ENCODE measurements at regions not wholly inside any gene's neighbourhood (a gene's known extent, or its start where the extent isn't known, plus 50 kb on each side); places are given as distances from the start of the nearest gene placed in this dataset.

DNA sequence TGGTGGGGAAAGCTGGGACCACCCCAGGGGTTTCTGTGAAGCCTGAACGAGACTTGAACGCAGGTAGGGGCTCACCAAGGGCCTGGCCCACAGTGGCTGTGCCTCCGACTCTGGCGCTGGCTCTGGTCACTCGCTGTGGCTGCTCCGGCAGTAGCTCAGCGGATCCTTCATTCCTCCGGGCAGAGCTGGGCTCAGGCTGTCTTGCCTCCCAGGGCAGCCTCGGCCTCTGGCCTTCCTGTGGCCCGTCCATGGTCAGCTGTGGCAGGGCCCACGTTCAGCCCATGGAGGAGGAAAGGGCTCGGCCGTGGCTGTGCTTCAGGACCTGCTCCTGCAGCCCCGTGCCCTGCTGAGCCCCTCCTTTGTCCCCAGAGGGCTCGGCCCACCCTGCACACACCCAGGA, 162.9 kb upstream of the C1orf174 start:
- WGBS, 2 experiments (ENCODE audit: extremely low coverage in 2 of 2, insufficient read length in 1 of 2), result 39% methylated on average over 6 of the region's 15 CpGs; no CpG with 5 or more reads in 1 of the 2 experiments
- no TSS peak for BruUV-seq (replicated peaks)
- dilution Hi-C loops (cut with HindIII; ENCODE audit: low sequenced_read_pairs, unreplicated experiment) (no loop called here), intact Hi-C loops (cut with micrococcal nuclease) (no loop called here), in situ Hi-C loops (cut with MboI; ENCODE audit: low sequenced_read_pairs) (no loop called here)
- H3K79me1 ChIP-seq (ENCODE audit: low read depth in 1 of 2, low read length in 2 of 2), result no peaks in the 10 kb centered on the region
- no peak overlapping the region for H2BK120ac ChIP-seq (ENCODE audit: low read depth, low read length)
- DNase-seq (no peak), ATAC-seq (ENCODE audit: low read depth) (no peak)
- H3K4ac ChIP-seq (ENCODE audit: low read depth, low read length), result no peak overlapping the region
- H3K27me3 ChIP-seq (ENCODE audit: control insufficient read depth, insufficient read depth, low read length), result no peaks in the 10 kb centered on the region
- H2AK9ac ChIP-seq (replicated peaks; ENCODE audit: low read depth, low read length, poor library complexity), result no peak overlapping the region
- TF ChIP-seq RCOR1 (IDR thresholded peaks at IDR 0.05; ENCODE audit: insufficient replicate concordance, low read length), result no peak
- TF ChIP-seq CHD1 (IDR thresholded peaks at IDR 0.05; ENCODE audit: low read depth, low read length), result no peak
- no peak for TF ChIP-seq MXI1 (IDR thresholded peaks at IDR 0.05; ENCODE audit: borderline replicate concordance, low read depth, low read length)
- TF ChIP-seq RAD21 (IDR thresholded peaks at IDR 0.05; ENCODE audit: low read length), result no peak
- TF ChIP-seq, protein P1, sequence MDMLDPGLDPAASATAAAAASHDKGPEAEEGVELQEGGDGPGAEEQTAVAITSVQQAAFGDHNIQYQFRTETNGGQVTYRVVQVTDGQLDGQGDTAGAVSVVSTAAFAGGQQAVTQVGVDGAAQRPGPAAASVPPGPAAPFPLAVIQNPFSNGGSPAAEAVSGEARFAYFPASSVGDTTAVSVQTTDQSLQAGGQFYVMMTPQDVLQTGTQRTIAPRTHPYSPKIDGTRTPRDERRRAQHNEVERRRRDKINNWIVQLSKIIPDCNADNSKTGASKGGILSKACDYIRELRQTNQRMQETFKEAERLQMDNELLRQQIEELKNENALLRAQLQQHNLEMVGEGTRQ (IDR thresholded peaks at IDR 0.05; ENCODE audit: low read depth, low read length), result no peak
- no peak for TF ChIP-seq RFX5 (IDR thresholded peaks at IDR 0.05; ENCODE audit: low read depth, low read length)
- TF ChIP-seq BHLHE40 (IDR thresholded peaks at IDR 0.05; ENCODE audit: low read depth, low read length), result no peak
- no peak for TF ChIP-seq CEBPB (IDR thresholded peaks at IDR 0.05; ENCODE audit: low read depth, low read length)
- TF ChIP-seq NFE2L2 (IDR thresholded peaks at IDR 0.05; ENCODE audit: low read depth, low read length), result no peak
- TF ChIP-seq, protein P2, sequence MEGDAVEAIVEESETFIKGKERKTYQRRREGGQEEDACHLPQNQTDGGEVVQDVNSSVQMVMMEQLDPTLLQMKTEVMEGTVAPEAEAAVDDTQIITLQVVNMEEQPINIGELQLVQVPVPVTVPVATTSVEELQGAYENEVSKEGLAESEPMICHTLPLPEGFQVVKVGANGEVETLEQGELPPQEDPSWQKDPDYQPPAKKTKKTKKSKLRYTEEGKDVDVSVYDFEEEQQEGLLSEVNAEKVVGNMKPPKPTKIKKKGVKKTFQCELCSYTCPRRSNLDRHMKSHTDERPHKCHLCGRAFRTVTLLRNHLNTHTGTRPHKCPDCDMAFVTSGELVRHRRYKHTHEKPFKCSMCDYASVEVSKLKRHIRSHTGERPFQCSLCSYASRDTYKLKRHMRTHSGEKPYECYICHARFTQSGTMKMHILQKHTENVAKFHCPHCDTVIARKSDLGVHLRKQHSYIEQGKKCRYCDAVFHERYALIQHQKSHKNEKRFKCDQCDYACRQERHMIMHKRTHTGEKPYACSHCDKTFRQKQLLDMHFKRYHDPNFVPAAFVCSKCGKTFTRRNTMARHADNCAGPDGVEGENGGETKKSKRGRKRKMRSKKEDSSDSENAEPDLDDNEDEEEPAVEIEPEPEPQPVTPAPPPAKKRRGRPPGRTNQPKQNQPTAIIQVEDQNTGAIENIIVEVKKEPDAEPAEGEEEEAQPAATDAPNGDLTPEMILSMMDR (conservative IDR thresholded peaks at IDR 0.05; ENCODE audit: low read depth, low read length), result no peak
- no peak for TF ChIP-seq SMC3 (IDR thresholded peaks at IDR 0.05; ENCODE audit: low read depth, low read length)
- no peak for TF ChIP-seq MAFK (IDR thresholded peaks at IDR 0.05; ENCODE audit: low read depth, low read length)
- TF ChIP-seq MAZ (IDR thresholded peaks at IDR 0.05; ENCODE audit: borderline replicate concordance, low read depth, low read length), result no peak
- TF ChIP-seq POLR2A (IDR thresholded peaks at IDR 0.05; ENCODE audit: low read depth, low read length), result no peak
- no peak for TF ChIP-seq FOS (IDR thresholded peaks at IDR 0.05; ENCODE audit: low read depth, low read length)
- no peak overlapping the region for H3K18ac ChIP-seq (ENCODE audit: low read depth, low read length)
- no peaks in the 10 kb centered on the region for H4K20me1 ChIP-seq (ENCODE audit: insufficient read depth, low read length)
- POLR2A ChIA-PET (ENCODE audit: unreplicated experiment), result no interaction called here
- H3K4me3 ChIP-seq (ENCODE audit: insufficient read depth, low read depth, low read length), result no peak overlapping the region
- no peak overlapping the region for H3K9ac ChIP-seq (ENCODE audit: low read depth, low read length)
- no peak overlapping the region for H3K4me2 ChIP-seq (ENCODE audit: low read depth, low read length)
- no peak overlapping the region for H3K27ac ChIP-seq (ENCODE audit: insufficient read depth, low read length)
- H3K9me3 ChIP-seq (ENCODE audit: control insufficient read depth, insufficient read depth, low read length), result peaks cover 52% of the 10 kb centered on the region
- no peak overlapping the region for H2BK15ac ChIP-seq (ENCODE audit: low read depth, low read length)
- H3K56ac ChIP-seq (ENCODE audit: extremely low read depth, insufficient read depth, low read length), result no peak overlapping the region
- H4K5ac ChIP-seq (ENCODE audit: low read depth, low read length), result no peak overlapping the region
- no peak overlapping the region for H2AK5ac ChIP-seq (ENCODE audit: low read depth, low read length)
- no peaks in the 10 kb centered on the region for H3K9me1 ChIP-seq (ENCODE audit: insufficient read depth, low read length)
- H3K14ac ChIP-seq (replicated peaks; ENCODE audit: low read depth, low read length), result no peak overlapping the region
- no peak overlapping the region for H2AFZ ChIP-seq (replicated peaks; ENCODE audit: low read length, poor library complexity)
- no peak overlapping the region for H4K8ac ChIP-seq (ENCODE audit: low read depth in 2 of 2, low read length in 2 of 2)
- H3K4me1 ChIP-seq (ENCODE audit: control insufficient read depth, insufficient read depth, low read length), result no peaks in the 10 kb centered on the region
- no peak overlapping the region for H2BK20ac ChIP-seq (ENCODE audit: low read depth, low read length)
- CTCF ChIA-PET, result no interaction called here
- no peak overlapping the region for H4K91ac ChIP-seq (ENCODE audit: insufficient read depth, low read depth, low read length)
- no peaks in the 10 kb centered on the region for H3K36me3 ChIP-seq (ENCODE audit: control insufficient read depth, insufficient read depth, low read length)
- no peak overlapping the region for H2BK5ac ChIP-seq (ENCODE audit: low read depth, low read length, poor library complexity, severe bottlenecking)
- no peak overlapping the region for H3K23ac ChIP-seq (ENCODE audit: low read depth, low read length)
